Mesendoderm (in vitro differentiated cells): ENCODE measurements at regions not wholly inside any gene's neighbourhood (a gene's known extent, or its start where the extent isn't known, plus 50 kb on each side); places are given as distances from the start of the nearest gene placed in this dataset.
A peak's percentile ranks its signal among the peaks of the same experiment; 100 is the strongest.

Experiments used
- DNase-seq: peaks from one replicate; pipeline ENCODE4 v3.0.0; 2013
- H2AK5ac ChIP-seq: 2 replicates; pipeline ENCODE4 v1.6.1; 2013; ENCODE audit warnings: low read length, inconsistent platforms
- H2BK120ac ChIP-seq: 2 replicates; pipeline ENCODE4 v1.6.1; 2013; ENCODE audit warnings: low read depth, mild to moderate bottlenecking, low read length, moderate library complexity, mixed read lengths
- H2BK15ac ChIP-seq: replicated peaks from 2 replicates; pipeline ENCODE4 v1.6.1; 2013; ENCODE audit warnings: low read depth, mild to moderate bottlenecking, moderate library complexity
- H2BK5ac ChIP-seq: 2 replicates; pipeline ENCODE4 v1.6.1; 2013; ENCODE audit warnings: low read length, inconsistent platforms
- H3K18ac ChIP-seq: 2 replicates; pipeline ENCODE4 v1.6.1; 2013; ENCODE audit warnings: mild to moderate bottlenecking, low read length, mixed read lengths
- H3K23ac ChIP-seq: one replicate; pipeline ENCODE4 v1.6.1; 2013; ENCODE audit warnings: low read length
- H3K27ac ChIP-seq: 2 replicates; pipeline ENCODE4 v1.5.1; 2013; ENCODE audit warnings: low read depth, mild to moderate bottlenecking, inconsistent platforms, low read length, moderate library complexity
- H3K27me3 ChIP-seq: 2 replicates; pipeline ENCODE4 v1.6.1; 2013; ENCODE audit warnings: low read length, control low read depth, mild to moderate bottlenecking, inconsistent platforms; ENCODE audit not compliant: insufficient read depth, poor library complexity
- H3K36me3 ChIP-seq: 2 replicates; pipeline ENCODE4 v1.6.1; 2013; ENCODE audit warnings: low read length, inconsistent platforms; ENCODE audit not compliant: control insufficient read depth, insufficient read depth
- H3K4ac ChIP-seq: one replicate; pipeline ENCODE4 v1.6.1; 2013; ENCODE audit warnings: low read depth, mild to moderate bottlenecking, low read length, moderate library complexity
- H3K4me1 ChIP-seq: 2 replicates; pipeline ENCODE4 v1.6.1; 2013; ENCODE audit warnings: low read depth, low read length, inconsistent platforms; ENCODE audit not compliant: control insufficient read depth
- H3K4me2 ChIP-seq: 2 replicates; pipeline ENCODE4 v1.6.1; 2013; ENCODE audit warnings: low read length
- H3K4me3 ChIP-seq: 2 replicates; pipeline ENCODE4 v1.5.1; 2013; ENCODE audit warnings: mild to moderate bottlenecking, low read length
- H3K56ac ChIP-seq: one replicate; pipeline ENCODE4 v1.6.1; 2013; ENCODE audit warnings: low read length
- H3K79me1 ChIP-seq: 2 replicates; pipeline ENCODE4 v1.6.1; 2013; ENCODE audit warnings: low read length, inconsistent platforms
- H3K79me2 ChIP-seq: 2 replicates; pipeline ENCODE4 v1.6.1; 2013; ENCODE audit warnings: mild to moderate bottlenecking, low read length; ENCODE audit not compliant: control insufficient read depth, insufficient read depth
- H3K9ac ChIP-seq: 2 replicates; pipeline ENCODE4 v1.6.1; 2013; ENCODE audit warnings: low read length, inconsistent platforms
- H4K5ac ChIP-seq: one replicate; pipeline ENCODE4 v1.6.1; 2013; ENCODE audit warnings: low read length
- H4K8ac ChIP-seq: one replicate; pipeline ENCODE4 v1.6.1; 2013; ENCODE audit warnings: low read depth, mild to moderate bottlenecking, control low read depth, low read length, moderate library complexity
- WGBS: extraction: QIAGEN DNeasy Blood & Tissue Kit; methylation state at CpG from one replicate; pipeline ENCODE4 v1.1.7; 2013; ENCODE audit warnings: low lambda C conversion rate, missing lambda C conversion rate; ENCODE audit not compliant: insufficient coverage; ENCODE audit errors: extremely low coverage; 5-methylcytosine and 5-hydroxymethylcytosine counted together

GRCh38 chr1:230578616-230579015 lies 63.7 kb upstream of the COG2 start:
- no peak overlapping the region for H3K4me2 ChIP-seq
- H3K56ac ChIP-seq, result no peak overlapping the region
- no peaks in the 10 kb centered on the region for H3K4me1 ChIP-seq
- H3K27me3 ChIP-seq, result no peaks in the 10 kb centered on the region
- no peak overlapping the region for H3K9ac ChIP-seq
- H2BK120ac ChIP-seq, result no peak overlapping the region
- no peak overlapping the region for H4K8ac ChIP-seq
- H3K4me3 ChIP-seq, result no peak overlapping the region
- DNase-seq, result no peak
- no peak overlapping the region for H3K23ac ChIP-seq
- no peaks in the 10 kb centered on the region for H3K79me1 ChIP-seq
- H4K5ac ChIP-seq, result no peak overlapping the region
- no peak overlapping the region for H3K27ac ChIP-seq
- no peak overlapping the region for H3K18ac ChIP-seq
- WGBS, result no CpG with 5 or more reads among the region's 4 CpGs
- no peak overlapping the region for H2AK5ac ChIP-seq
- H2BK15ac ChIP-seq, result no peak overlapping the region
- no peak overlapping the region for H3K4ac ChIP-seq
- H2BK5ac ChIP-seq, result no peak overlapping the region
- H3K36me3 ChIP-seq, result no peaks in the 10 kb centered on the region
- no peaks in the 10 kb centered on the region for H3K79me2 ChIP-seq

GRCh38 chr1:230577537-230577936 lies 64.7 kb upstream of the COG2 start:
- Histone ChIP-seq H3K4ac (no peak overlapping the region), H3K27me3 (no peaks in the 10 kb centered on the region), H3K79me2 (no peaks in the 10 kb centered on the region), H3K36me3 (no peaks in the 10 kb centered on the region), H3K79me1 (no peaks in the 10 kb centered on the region), H3K23ac (no peak overlapping the region), H3K56ac (no peak overlapping the region), H3K4me3 (no peak overlapping the region), H2BK120ac (no peak overlapping the region), H2BK5ac (no peak overlapping the region), H3K4me2 (no peak overlapping the region), H2AK5ac (no peak overlapping the region), H4K8ac (no peak overlapping the region), H3K4me1 (no peaks in the 10 kb centered on the region), H3K18ac (no peak overlapping the region), H2BK15ac (no peak overlapping the region), H3K9ac (no peak overlapping the region), H4K5ac (no peak overlapping the region), H3K27ac (no peak overlapping the region)
- WGBS, result no CpG with 5 or more reads among the region's 3 CpGs
- DNase-seq, result no peak

GRCh38 chr1:230575886-230576500 lies 66.3 kb upstream of the COG2 start:
- Histone ChIP-seq H3K23ac (no peak overlapping the region), H3K79me2 (no peaks in the 10 kb centered on the region), H2BK120ac (no peak overlapping the region), H3K56ac (no peak overlapping the region), H3K79me1 (no peaks in the 10 kb centered on the region), H4K5ac (no peak overlapping the region), H2AK5ac (no peak overlapping the region), H2BK5ac (no peak overlapping the region), H3K27me3 (no peaks in the 10 kb centered on the region), H3K4me2 (no peak overlapping the region), H3K4me3 (no peak overlapping the region), H3K4me1 (no peaks in the 10 kb centered on the region), H3K27ac (no peak overlapping the region), H2BK15ac (no peak overlapping the region), H3K9ac (no peak overlapping the region), H4K8ac (no peak overlapping the region), H3K18ac (no peak overlapping the region), H3K36me3 (no peaks in the 10 kb centered on the region), H3K4ac (no peak overlapping the region)
- no CpG with 5 or more reads among the region's 3 CpGs for WGBS
- DNase-seq, result peak; percentile 25

GRCh38 chr1:230574502-230574901 lies 67.8 kb upstream of the COG2 start:
- H3K36me3 ChIP-seq, result no peaks in the 10 kb centered on the region
- no peak for DNase-seq
- no peak overlapping the region for H3K4ac ChIP-seq
- H3K79me1 ChIP-seq, result no peaks in the 10 kb centered on the region
- no peak overlapping the region for H2BK120ac ChIP-seq
- H3K4me1 ChIP-seq, result no peaks in the 10 kb centered on the region
- 100% methylated on average over 1 of the region's 3 CpGs for WGBS
- H3K27me3 ChIP-seq, result no peaks in the 10 kb centered on the region
- H4K8ac ChIP-seq, result no peak overlapping the region
- H4K5ac ChIP-seq, result no peak overlapping the region
- no peak overlapping the region for H2BK15ac ChIP-seq
- H3K18ac ChIP-seq, result no peak overlapping the region
- no peak overlapping the region for H3K4me3 ChIP-seq
- no peak overlapping the region for H3K4me2 ChIP-seq
- H3K79me2 ChIP-seq, result no peaks in the 10 kb centered on the region
- H3K56ac ChIP-seq, result no peak overlapping the region
- no peak overlapping the region for H2BK5ac ChIP-seq
- no peak overlapping the region for H2AK5ac ChIP-seq
- H3K9ac ChIP-seq, result no peak overlapping the region
- no peak overlapping the region for H3K23ac ChIP-seq
- no peak overlapping the region for H3K27ac ChIP-seq

GRCh38 chr1:230573658-230574057 lies 68.6 kb upstream of the COG2 start:
- Histone ChIP-seq H2BK15ac (no peak overlapping the region), H3K9ac (no peak overlapping the region), H4K5ac (no peak overlapping the region), H3K36me3 (no peaks in the 10 kb centered on the region), H3K27ac (no peak overlapping the region), H2AK5ac (no peak overlapping the region), H3K27me3 (no peaks in the 10 kb centered on the region), H2BK120ac (no peak overlapping the region), H3K23ac (no peak overlapping the region), H4K8ac (no peak overlapping the region), H2BK5ac (no peak overlapping the region), H3K4ac (no peak overlapping the region), H3K4me2 (no peak overlapping the region), H3K18ac (no peak overlapping the region), H3K79me1 (no peaks in the 10 kb centered on the region), H3K79me2 (no peaks in the 10 kb centered on the region), H3K4me3 (no peak overlapping the region), H3K4me1 (no peaks in the 10 kb centered on the region), H3K56ac (no peak overlapping the region)
- WGBS, result no CpG with 5 or more reads among the region's 3 CpGs
- no peak for DNase-seq
